NCI-H2081 (cell line): ENCODE measurements at regions not wholly inside any gene's neighbourhood (a gene's known extent, or its start where the extent isn't known, plus 50 kb on each side); places are given as distances from the start of the nearest gene placed in this dataset.
A peak's percentile ranks its signal among the peaks of the same experiment; 100 is the strongest.

Experiments
- DNase-seq, 2 experiments: peaks; one replicate each; lab custom pipeline; 2025; lab: John Stamatoyannopoulos, UW

- no peak for DNase-seq
Measured at GRCh38 chr5:143663872-143664271, 148.1 kb upstream of the HMHB1 start.

GRCh38 chr5:143662020-143662419 is 149.9 kb upstream of the HMHB1 start:
- no peak for DNase-seq

GRCh38 chr5:143660625-143661024 is 151.3 kb upstream of the HMHB1 start:
- no peak for DNase-seq

GRCh38 chr5:143659599-143660238 is 152.2 kb upstream of the HMHB1 start:
- no peak for DNase-seq

GRCh38 chr5:143658956-143659355 is 153.0 kb upstream of the HMHB1 start:
- no peak for DNase-seq

- peak; percentile 88 to 94 for DNase-seq
Measured at GRCh38 chr5:143657647-143658285, 154.2 kb upstream of the HMHB1 start.

- DNase-seq = no peak
Measured at GRCh38 chr5:143653766-143654282, 158.1 kb upstream of the HMHB1 start.

- no peak for DNase-seq
Measured at GRCh38 chr5:143653256-143653655, 158.7 kb upstream of the HMHB1 start.

- no peak for DNase-seq
Measured at GRCh38 chr5:143652108-143652700, 159.8 kb upstream of the HMHB1 start.

GRCh38 chr5:143649937-143650621 is 161.9 kb upstream of the HMHB1 start:
- no peak for DNase-seq

GRCh38 chr5:143648696-143649095 is 163.3 kb upstream of the HMHB1 start:
- no peak for DNase-seq

- DNase-seq = no peak
Measured at GRCh38 chr5:143646961-143647360, 165.0 kb upstream of the HMHB1 start.

- DNase-seq = no peak
Measured at GRCh38 chr5:143645356-143645755, 166.6 kb upstream of the HMHB1 start.

- no peak for DNase-seq
Measured at GRCh38 chr5:143644727-143645126, 167.2 kb upstream of the HMHB1 start.

GRCh38 chr5:143642791-143643190 is 169.2 kb upstream of the HMHB1 start:
- DNase-seq = no peak

- no peak for DNase-seq
Measured at GRCh38 chr5:143641549-143642355, 170.2 kb upstream of the HMHB1 start.

GRCh38 chr5:143638654-143639053 is 173.3 kb upstream of the HMHB1 start:
- peak; percentile 15 to 70 for DNase-seq

- no peak for DNase-seq
Measured at GRCh38 chr5:143636931-143637528, 174.9 kb upstream of the HMHB1 start.

- no peak for DNase-seq
Measured at GRCh38 chr5:143635888-143636287, 176.1 kb upstream of the HMHB1 start.

GRCh38 chr5:143635146-143635752 is 176.7 kb upstream of the HMHB1 start:
- DNase-seq = no peak

GRCh38 chr5:143634689-143635088 is 177.3 kb upstream of the HMHB1 start:
- DNase-seq = no peak
